Renal pelvis (tissue), 1 donor: ENCODE measurements at regions not wholly inside any gene's neighbourhood (a gene's known extent, or its start where the extent isn't known, plus 50 kb on each side); places are given as distances from the start of the nearest gene placed in this dataset.

ENCODE experiments used
- DNase-seq: peaks from one replicate; pipeline ENCODE4 v3.0.0-alpha.2; 2013

DNA sequence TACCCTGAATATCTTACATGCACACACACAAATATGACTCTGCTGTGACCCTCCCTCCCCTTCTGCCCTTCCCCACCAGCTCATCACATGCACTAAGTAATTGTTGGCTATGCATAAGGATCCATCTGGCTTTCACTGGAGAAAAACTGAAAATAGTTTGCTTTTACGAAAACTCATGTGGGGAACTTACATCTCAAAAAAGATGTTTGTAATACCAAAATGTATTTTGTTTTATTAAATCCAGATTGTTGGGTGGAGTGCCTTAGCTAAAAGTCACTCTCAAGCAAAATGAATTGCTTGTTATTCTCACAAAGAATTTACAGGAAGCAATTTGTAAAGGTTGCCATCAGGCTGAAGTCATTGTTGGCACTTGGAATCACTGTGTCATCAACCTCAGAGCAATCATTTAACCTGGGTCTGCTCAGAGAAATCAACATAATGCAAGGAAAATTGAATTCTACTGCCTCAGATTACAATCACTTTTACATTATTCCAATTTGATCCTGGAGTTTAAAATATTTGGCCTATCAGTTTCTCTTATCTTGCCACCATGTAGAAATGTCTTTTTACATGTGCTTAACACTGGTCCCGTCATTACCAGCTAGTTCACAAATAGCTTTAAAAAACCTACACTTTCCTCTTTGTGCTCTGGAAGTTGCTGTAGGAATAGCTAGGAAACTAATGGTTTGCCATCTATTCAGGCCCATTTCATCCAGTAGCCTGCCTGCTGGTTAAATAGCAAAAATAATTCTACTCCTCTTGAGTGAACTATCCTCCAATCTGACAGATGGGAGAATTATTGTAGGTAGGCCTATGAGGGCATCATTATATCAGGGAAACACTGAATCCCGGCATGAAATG, 90.3 kb upstream of the TMEM17 start:
- no peak for DNase-seq

DNA sequence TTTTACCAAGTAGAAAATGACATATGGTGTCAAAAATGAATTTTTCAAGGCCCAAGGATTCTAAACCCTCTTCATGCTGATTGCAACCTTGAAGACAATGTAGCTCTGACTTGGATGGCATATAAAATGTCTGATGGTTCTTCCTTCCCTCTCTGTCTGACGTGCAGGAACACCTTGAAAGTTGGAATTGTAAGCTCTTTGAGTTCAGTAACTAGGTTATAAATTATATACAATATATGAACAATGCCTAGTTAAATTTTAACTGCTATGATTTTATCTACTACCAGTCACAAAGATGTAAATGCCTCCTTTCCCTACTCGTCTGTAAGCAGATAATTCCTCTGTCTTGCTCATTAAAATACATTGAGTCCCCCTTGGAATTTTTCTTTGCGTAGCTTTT, 89.5 kb upstream of the TMEM17 start:
- no peak for DNase-seq

DNA sequence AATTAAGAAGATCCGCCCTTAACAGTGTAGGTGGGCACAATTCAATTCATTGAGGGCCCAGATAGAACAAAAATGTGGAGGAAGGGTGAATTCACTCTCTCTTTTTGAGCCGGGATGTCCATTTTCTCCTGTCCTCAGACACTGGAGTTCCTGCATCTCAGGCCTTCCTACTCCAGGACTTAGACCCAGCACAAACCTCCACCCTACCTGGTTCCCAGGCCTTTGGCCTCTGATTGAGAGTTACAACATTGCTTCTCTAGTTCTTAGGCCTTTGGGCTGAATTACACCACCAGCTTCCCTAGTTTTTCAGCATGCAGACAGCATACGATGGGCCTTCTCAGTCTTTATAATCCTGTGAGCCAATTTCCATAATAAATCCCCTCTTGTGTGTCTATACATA, 87.8 kb upstream of the TMEM17 start:
- no peak for DNase-seq

DNA sequence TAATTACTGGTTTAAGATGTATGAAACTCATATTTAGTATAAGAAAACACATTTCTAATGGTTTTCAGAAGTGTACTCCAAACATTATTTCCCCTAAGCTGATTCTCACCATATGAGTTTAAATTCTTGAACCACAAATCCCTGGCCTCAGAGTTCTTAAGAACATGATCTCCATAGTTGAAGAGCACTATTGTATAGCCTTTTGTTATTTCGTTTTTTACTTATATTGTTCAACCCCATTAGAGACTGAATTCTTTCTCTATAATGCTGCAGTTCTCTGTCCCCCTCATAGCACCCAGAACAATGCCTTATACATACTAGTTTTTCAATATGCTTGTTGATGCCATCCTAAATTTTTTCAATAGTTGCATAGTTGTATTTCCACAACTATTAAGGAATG, 85.5 kb upstream of the TMEM17 start:
- no peak for DNase-seq

DNA sequence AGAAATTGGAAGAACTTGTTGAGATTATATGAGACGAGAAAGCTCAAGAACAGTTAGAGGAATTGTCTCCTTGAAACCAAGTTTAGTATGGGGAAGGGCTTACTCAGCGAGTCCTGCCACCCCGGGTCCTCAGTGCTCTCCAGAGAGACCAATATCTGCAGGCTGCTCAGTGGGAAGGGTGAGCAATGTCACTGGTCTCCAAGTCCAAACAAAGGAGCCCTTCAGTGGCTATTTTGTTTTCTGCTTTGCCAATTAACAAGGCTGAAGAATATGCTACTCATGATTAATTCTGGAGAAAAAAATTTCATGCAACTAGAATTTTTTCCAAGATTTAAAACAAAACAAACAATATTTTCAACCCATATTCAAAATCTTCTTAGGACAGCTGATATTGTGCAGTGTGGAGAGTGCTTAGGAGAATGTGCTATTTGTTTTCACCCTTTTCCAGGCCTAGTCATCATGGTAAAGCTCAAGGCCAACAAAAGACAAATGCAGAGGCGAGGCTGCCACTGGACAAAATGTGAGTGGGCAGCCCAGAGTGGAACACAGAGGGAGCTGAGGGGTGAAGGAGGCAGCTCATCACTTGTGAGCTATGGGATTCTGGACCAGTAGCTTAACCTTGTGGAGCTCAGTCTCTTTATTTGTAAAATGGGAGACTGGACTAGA, 83.8 kb upstream of the TMEM17 start:
- DNase-seq: no peak

DNA sequence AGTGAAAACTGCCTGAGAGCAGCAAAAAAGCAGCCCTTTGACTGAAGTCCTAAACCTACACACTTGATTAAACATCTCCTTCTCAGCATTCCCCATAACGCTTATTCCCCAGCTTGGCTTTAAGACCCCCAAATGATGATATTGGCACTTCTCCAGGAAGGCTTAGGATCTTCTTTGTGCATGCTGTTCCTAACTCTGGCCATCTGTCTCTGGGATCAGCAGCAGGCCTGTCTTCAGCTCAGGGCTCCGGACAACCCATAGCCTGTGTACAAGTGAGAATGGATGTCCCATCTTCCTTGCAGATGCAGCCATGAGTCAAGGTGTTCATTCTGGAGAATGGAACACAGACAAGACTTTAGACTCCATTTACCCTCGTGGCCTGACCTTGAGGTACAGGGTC, 81.6 kb upstream of the TMEM17 start:
- DNase-seq: no peak

DNA sequence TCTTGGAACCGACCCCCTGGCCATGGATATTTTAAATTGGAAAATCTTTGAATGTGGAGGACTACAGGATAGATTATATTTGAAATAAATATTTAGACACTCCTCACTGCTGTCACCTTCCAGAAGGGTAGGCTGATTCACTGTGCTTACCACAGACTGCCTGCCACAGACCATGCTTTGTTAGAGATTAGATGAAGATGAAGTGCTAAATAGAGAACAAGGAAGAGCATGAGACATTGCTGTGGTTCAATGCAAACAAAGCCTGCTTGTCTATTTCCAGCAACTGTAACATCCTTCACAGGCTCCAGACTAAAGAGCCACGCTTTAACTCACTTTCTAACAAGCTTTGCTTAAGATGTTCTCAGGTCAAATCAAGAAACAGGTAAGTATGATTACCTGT, 81.0 kb upstream of the TMEM17 start:
- no peak for DNase-seq

DNA sequence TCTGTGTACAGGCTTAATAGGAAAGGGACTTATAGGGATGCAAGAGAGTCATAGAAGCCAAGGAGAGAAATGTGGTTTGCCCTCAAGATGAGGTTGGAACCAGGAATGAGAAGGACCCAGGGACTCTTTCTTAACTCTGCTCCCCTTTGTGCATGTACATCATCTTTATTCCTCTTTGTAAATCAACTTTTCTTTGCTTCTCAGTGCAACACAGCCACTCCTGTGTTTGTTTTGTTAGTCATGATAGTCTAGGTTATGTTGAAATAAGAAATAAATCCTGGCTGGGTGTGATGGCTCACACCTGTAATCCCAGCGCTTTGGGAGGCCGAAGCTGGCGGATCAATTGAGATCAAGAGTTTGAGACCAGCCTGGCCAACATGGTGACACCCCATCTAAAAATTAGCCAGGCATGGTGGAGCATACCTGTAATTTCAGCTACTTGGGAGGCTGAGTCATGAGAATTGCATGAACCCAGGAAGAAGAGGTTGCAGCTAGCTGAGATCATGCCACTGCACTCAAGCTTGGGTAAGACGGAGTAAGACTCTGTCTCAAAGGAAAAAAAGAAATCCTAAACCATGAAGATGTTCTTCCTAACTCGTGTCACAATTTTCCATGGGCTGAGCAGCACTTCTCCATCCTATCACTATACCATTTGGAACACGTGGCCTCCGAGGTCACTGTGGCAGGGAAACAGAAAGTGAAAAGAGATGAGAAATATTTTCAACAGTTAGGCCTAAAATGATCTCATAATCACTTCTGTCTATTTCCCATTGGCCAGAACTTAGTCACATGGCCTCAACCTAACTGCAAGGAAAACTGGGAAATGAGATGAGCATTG, 73.0 kb upstream of the TMEM17 start:
- no peak for DNase-seq

DNA sequence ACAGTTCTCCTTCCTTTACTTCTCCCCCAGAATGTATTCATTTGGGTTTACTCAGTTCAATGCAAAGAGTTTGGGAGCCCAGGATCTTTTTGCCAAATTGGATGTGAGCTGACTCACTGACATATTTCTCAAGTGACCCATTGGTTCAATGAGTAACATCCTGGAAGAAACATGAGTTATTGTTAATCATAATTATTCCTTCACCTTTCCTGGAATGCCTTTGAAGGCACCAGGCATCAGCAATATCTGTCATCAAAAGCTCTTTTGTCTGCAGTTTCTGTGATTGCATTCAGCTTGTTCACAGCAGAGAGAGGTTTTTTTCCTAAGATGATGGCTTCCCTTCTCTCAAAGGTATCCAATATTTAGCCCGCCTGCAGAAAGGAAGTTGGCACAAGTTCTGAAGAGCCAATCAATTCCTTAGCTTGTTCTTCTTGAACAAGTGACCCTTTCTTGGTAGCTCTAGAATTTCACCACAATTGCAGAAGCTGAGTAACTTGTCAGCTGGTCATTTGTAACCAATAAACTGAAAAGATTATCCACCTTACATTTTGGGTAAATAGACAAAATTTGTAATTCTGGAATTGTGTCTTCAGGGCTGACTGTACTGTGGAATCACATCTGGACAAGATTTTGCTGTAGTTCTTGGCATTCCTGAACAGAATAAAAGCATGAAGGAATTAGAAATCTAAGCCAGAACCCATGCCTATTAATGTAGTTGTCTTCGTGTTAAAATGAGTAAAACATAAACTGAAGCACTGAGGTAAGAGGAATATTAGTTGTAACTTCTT, 72.2 kb upstream of the TMEM17 start:
- no peak for DNase-seq

DNA sequence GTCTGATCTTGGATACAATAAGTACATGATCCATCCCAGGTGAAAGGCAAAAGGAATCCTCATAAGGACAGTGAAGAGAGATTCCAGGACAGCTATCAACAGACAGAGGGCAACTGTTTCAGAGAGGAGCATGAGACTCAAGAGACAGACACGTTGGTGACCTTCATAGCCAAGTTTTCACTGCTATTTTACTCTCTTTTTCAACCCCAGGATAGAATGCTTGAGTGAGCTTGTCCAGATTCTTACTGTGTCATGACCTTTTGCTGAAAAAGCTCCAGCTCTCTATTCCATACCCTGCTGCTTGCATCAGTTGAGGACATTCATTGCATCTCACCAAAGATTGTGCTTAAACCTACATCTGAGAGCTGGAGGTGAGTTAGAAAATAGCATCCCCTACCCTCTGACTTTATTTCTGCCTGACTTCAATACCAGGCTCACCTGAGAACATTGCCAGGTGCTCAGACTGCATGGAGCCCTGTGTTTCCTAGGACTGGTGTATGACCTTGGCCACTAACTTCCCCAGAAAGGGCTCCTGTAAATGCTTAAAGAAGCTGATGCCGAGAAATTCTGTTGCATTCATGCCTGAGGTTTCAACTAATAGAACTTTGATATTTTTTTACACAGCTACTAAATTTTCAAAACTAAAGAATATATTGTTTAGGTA, 70.4 kb upstream of the TMEM17 start:
- no peak for DNase-seq

DNA sequence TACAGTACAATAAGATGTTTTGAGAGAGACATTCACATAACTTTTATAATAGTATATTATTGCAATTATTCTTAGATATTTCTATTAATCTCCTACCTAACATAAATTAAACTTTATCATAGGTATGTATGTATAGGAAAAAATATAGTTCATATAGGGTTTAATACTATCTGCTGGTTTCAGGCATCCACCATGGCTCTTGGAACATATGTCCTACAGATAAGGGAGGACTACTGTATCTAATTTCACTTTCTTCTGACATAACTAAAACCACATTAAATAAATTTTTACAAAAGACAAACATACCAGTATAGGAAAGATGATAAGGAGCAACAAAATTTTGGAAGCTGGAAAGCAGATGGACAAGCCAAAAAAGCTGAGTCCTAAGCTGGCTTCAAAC, 67.9 kb upstream of the TMEM17 start:
- DNase-seq: no peak

DNA sequence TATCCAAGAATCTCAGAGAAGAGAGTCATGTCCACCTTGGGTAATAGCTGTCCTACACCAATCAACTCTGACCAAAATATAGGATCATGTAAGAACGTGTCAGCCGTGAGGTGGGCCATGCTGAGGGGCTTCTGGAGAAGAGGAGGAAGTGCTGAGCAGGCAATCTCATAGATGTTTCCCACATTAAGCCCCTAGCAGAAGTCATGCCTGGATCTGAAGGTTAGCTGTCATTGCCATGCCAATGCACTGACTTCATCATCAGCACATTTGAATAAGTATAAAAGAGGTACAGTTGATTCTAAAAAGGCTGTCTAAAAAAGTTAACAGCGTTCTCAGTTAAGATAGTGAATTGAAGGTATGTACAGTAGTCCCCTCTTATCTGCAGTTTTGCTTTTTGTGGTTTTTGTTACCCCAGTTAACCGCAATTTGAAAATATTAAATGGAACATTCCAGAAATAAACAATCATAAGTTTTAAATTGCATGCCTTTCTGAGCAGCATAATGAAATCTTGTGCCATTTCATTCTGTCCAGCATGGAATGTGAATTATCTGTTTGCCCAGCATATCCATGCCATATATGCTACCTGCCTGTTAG, 67.2 kb upstream of the TMEM17 start:
- no peak for DNase-seq

DNA sequence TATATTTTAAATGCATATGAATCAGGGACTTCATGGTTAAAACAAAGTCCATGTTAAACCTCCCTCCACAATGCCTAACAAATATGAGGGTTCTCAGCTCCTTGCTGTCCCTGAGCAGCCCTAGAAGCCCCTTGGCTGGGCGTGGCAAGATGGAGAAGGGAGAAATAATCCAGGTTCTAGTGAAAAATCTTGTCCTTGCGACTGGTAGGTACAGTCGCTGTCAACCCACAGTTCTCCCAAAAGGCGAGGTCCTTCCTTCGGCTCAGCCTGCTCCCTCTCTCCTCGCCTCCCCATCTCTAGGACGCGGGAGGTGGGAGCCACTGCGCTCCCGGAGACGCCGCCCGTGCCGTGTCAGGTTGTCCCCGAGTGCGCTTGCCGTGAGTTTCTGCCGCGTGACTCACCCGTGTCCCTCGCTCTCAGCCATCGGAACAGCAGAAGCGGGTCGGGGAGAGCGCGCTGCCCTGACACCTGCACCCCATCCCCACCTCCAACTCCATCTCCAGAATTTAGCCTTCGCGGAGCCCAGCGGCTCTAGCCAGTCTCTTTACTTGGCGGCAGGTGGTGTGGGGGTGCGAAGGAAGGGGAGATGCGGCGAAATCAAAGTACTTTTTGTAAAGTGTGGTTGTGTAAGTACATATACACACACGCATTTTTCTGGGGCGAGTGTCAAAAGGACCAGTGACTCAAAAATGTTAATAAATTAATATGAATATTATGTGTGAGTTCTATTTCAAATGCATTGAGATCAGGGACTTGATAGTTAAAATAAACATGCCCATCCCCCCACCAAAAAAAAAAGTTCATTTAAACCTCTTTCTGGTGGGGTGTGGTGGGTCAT, 65.1 kb upstream of the TMEM17 start:
- DNase-seq: no peak

DNA sequence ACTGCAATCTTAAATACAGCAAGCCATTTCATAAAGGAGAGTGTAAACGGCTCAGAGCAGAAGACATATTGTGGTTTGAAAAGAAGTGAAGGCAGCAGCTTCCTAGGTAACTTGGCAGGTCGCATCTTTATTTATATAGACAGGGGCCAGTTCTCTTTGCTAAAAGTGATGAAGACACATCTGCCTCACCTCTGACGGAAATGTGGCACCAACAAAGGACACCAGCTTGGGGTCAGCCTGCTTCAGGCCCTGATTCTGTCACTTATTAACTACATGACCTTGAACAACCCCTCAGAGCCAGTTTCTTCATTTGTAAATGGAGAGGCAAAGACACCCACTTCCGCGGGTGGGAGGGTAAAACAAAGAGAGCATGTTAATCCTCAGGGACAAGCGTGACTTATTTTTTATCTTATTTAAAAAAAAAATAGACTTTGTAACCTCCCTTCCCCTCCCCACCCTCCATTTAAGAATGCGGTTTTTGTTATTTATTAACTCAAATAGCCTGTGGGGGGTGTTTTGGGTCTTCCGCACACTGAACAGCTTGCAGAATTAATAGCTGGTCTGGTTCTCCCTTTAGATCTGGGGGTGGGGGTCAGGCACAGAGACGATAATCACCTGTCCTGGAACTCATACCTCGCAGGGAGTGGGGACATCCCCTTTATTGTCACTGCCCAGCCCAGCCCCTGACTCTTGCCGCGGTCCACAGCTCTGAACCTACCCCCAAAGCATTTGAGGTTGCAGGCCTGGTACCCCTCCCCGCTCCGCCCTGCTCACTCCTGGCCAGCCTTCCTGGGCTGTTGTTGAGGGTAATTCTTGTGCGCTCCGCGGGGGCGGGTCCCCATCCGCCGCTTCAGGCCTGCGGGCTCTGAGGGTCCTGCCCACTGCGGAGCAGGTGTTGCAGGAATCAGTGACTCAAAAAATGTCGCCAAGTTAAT, 64.2 kb upstream of the TMEM17 start:
- DNase-seq: peak; percentile 45

DNA sequence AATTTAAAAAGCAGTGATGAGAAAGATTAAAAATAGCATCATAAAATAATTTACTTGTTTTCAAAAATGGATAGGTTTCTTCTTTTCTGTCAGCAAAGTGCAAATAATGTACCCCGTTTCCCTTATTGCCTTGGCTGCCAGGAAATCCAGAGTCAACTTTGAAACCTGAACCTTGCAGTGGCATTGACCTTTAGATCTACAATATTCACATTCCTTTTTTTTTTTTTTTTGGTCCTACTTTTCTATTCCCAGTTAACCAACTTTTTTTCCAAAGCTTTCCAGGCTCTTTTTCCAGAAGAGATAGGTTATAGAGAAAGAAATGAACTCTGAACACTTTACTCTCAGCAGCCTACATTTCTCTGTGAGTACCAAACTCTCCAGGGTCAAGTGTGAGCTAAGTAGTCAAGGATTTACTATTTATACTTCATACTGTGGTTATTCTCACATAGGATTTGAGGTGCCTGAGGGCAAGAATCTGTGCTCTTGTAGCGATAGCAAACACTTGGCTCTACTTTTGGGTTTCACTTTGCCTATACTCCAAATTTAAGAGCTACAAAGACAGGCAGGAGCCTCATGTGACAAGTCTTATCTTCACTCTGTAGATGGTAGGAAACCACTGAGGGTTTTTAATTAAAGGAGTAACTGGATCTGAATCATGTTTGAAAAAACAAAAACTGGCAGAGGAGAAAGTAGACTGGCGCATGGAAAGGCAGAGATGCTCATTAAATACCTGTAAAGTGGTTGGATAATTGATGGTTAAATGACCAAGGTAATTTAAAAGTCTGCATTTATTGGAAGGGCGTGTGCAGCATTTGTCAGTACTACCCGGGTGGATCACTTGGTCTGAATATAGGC, 63.2 kb upstream of the TMEM17 start:
- no peak for DNase-seq

DNA sequence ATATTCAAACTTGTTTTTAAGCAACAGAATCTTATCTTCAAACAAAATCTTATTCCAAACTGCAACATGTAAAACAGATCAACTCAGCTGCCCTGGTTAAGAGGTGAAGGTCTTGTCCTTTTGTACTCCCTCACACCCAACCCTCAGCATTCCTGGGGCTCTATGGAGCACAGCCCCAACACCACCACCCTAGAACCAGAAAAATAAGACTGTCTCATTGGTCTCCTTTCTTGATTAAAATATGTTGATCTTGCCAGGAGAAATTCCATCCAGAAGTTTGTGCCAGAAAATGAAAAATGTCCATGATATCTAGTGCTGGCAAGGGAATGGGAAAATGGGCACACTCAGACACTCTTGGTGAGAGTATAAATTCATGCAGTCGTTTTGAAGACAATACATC, 62.1 kb upstream of the TMEM17 start:
- DNase-seq: no peak

DNA sequence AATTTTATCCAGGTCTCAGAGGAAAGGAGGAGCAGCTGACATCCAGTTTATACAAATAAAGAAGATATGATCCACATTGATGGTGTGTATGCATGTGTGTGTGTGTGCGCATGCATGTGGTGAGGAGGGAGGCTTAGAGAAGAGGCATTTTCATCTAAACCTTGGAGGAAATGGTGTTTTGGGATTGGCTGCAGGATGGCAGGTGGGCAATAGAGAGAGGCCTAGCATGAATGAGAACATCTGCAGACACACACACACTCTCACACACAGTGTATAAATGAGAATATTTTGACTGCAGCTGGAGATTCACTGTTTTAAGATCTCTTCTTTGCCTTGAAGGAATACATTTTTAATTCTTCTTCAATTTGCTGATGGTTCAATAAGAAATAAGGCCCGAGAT, 61.7 kb upstream of the TMEM17 start:
- DNase-seq: no peak

DNA sequence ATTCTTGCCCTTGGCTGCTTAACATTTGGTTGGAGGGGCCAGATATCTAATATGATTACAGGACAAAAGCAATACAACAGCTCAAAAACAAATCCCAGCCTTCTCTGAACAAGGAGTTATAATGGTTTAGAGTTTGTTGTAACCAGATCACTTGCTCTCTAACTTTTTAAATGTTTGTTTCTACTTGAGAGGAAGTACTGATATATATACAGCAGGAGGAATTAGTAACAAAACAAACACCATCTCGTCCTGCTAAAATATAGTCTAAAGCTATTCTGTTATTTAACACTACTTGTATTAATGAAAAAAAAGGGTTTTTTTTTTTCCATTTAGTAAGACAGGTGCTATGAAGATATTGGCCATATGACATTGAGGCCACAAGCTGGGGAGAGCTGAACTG, 60.9 kb upstream of the TMEM17 start:
- no peak for DNase-seq
